ENCODE measurements at regions not wholly inside any gene's neighbourhood (a gene's known extent, or its start where the extent isn't known, plus 50 kb on each side); places are given as distances from the start of the nearest gene placed in this dataset.

DNA sequence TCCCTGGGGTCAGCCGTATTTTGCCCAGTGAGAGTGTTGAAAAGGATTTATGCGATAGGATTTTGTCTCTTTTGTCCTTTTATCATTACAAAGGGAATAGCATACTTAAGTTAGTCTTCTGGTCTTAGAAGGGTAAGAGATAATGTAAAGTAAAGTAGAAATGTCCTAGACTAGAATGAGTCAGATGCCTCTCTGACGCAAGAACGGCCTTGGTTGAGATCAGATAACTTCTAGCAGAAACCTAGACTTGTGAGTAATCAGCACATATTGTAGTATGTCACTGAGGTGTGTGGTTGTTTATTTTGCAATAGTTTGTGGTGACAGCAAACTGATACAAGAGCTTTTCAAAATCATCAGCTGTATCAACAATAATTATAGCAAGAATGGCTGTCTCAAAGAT lies 866.1 kb downstream of the NSUN3 start:
- TF ChIP-seq, protein P1, sequence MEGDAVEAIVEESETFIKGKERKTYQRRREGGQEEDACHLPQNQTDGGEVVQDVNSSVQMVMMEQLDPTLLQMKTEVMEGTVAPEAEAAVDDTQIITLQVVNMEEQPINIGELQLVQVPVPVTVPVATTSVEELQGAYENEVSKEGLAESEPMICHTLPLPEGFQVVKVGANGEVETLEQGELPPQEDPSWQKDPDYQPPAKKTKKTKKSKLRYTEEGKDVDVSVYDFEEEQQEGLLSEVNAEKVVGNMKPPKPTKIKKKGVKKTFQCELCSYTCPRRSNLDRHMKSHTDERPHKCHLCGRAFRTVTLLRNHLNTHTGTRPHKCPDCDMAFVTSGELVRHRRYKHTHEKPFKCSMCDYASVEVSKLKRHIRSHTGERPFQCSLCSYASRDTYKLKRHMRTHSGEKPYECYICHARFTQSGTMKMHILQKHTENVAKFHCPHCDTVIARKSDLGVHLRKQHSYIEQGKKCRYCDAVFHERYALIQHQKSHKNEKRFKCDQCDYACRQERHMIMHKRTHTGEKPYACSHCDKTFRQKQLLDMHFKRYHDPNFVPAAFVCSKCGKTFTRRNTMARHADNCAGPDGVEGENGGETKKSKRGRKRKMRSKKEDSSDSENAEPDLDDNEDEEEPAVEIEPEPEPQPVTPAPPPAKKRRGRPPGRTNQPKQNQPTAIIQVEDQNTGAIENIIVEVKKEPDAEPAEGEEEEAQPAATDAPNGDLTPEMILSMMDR (IDR thresholded peaks at IDR 0.05; ENCODE audit: low read depth, low read length): no peak
- no peak for TF ChIP-seq EZH2phosphoT487 (IDR thresholded peaks at IDR 0.05; ENCODE audit: low read depth)
